B cell (primary cell): ENCODE measurements at regions not wholly inside any gene's neighbourhood (a gene's known extent, or its start where the extent isn't known, plus 50 kb on each side); places are given as distances from the start of the nearest gene placed in this dataset.
"Not testable (repeated sequence)": the region's sequence is repeated elsewhere in the genome, so short reads cannot be mapped to it uniquely, and the experiment has no call there.

ENCODE experiments used
- ATAC-seq: fragments of 200-7000 bp; cut with Tn5 transposase; one replicate; pipeline ENCODE4 v1.10.0; 2021; ENCODE audit warnings: low read depth, mild to moderate bottlenecking, moderate number of reproducible peaks, moderate library complexity
- CTCF ChIA-PET: fragments of 350-600 bp; sonication (Branson Sonifier 250); formaldehyde crosslinking; loops from one replicate; lab custom pipeline; 2021; ENCODE audit warnings: antibody characterized with exemption, inconsistent platforms; lab: Charles Lee
- POLR2A ChIA-PET: fragments of 350-600 bp; sonication (Branson Sonifier 250); formaldehyde crosslinking; loops from one replicate; lab custom pipeline; 2021; ENCODE audit warnings: antibody characterized with exemption; lab: Charles Lee
- DNase-seq: peaks from one replicate; pipeline ENCODE4 v3.0.0; 2013
- H2AFZ ChIP-seq: 2 replicates; pipeline ENCODE4 v1.6.1; 2012; ENCODE audit warnings: mild to moderate bottlenecking, low read depth, low read length; ENCODE audit not compliant: insufficient read depth, poor library complexity, severe bottlenecking
- H3K27ac ChIP-seq, 2 donors: 1 replicate in 1 of 2; 2 replicates in 1 of 2; pipeline ENCODE4 v1.5.1; 2012 to 2013; ENCODE audit warnings: low read length in 2 of 2, mild to moderate bottlenecking in 2 of 2, moderate library complexity in 1 of 2
- H3K27me3 ChIP-seq, 4 experiments: fragments of 200-600 bp in 1 of 4; sonication (generic) in 1 of 4; replicated peaks in 1 of 4; 1 replicate in 2 of 4; 2 replicates in 2 of 4; pipeline versions ENCODE4 v1.6.1 to v1.7.0; 2013 to 2016; ENCODE audit warnings: low read length in 3 of 4, mild to moderate bottlenecking in 2 of 4, mixed read lengths in 1 of 4, moderate library complexity in 1 of 4; ENCODE audit not compliant: insufficient read depth in 4 of 4, control insufficient read depth in 3 of 4; ENCODE audit errors: control extremely low read depth in 1 of 4
- H3K36me3 ChIP-seq, 2 experiments: replicated peaks in 1 of 2; 1 replicate in 1 of 2; 2 replicates in 1 of 2; pipeline versions ENCODE4 v1.6.1 to v1.7.1; 2013; ENCODE audit warnings: low read length in 1 of 2; ENCODE audit not compliant: insufficient read depth in 2 of 2, control insufficient read depth in 1 of 2; ENCODE audit errors: control extremely low read depth in 1 of 2, extremely low read depth in 1 of 2
- H3K4me1 ChIP-seq, 2 donors: fragments of 200-600 bp in 1 of 2; sonication (generic) in 1 of 2; 1 replicate in 1 of 2; 2 replicates in 1 of 2; pipeline versions ENCODE4 v1.5.1 to v1.6.1; 2013 to 2017; ENCODE audit warnings: low read length in 2 of 2; ENCODE audit not compliant: control insufficient read depth in 2 of 2, insufficient read depth in 2 of 2
- H3K4me2 ChIP-seq: replicated peaks from 2 replicates; pipeline ENCODE3; 2012; ENCODE audit warnings: mild to moderate bottlenecking, low read depth, low read length; ENCODE audit not compliant: poor library complexity, severe bottlenecking
- H3K4me3 ChIP-seq, 5 experiments: fragments of 200-600 bp in 1 of 5; sonication (generic) in 1 of 5; 1 replicate in 3 of 5; 2 replicates in 2 of 5; pipeline versions ENCODE4 v1.5.1 to v1.7.0; 2011 to 2016; ENCODE audit warnings: low read length in 4 of 5, mild to moderate bottlenecking in 4 of 5, low read depth in 2 of 5, control low read depth in 1 of 5, moderate library complexity in 1 of 5; ENCODE audit not compliant: insufficient read depth in 1 of 5; ENCODE audit errors: control extremely low read depth in 1 of 5, extremely low read depth in 1 of 5
- H3K79me2 ChIP-seq: fragments of 200-600 bp; sonication (generic); one replicate; pipeline ENCODE4 v1.6.0; 2016; ENCODE audit warnings: low read length; ENCODE audit not compliant: control insufficient read depth, insufficient read depth
- H3K9ac ChIP-seq: fragments of 200-600 bp; sonication (generic); 2 replicates; pipeline ENCODE4 v1.6.1; 2017; ENCODE audit warnings: mild to moderate bottlenecking, low read length, moderate library complexity
- H3K9me3 ChIP-seq, 3 donors: one replicate each; pipeline versions ENCODE4 v1.6.1 to v1.7.1; 2013; ENCODE audit warnings: low read length in 2 of 3; ENCODE audit not compliant: control insufficient read depth in 2 of 3, insufficient read depth in 1 of 3; ENCODE audit errors: control extremely low read depth in 1 of 3
- H4K20me1 ChIP-seq: 2 replicates; pipeline ENCODE4 v1.6.0; 2012; ENCODE audit warnings: mild to moderate bottlenecking, low read length; ENCODE audit not compliant: insufficient read depth, control insufficient read depth, poor library complexity, severe bottlenecking
- H3K27ac Mint-ChIP-seq: one replicate; pipeline ENCODE4 v1.8.0; 2021; ENCODE audit warnings: mixed read lengths
- H3K27me3 Mint-ChIP-seq: one replicate; pipeline ENCODE4 v1.8.0; 2021; ENCODE audit warnings: mixed read lengths
- H3K4me1 Mint-ChIP-seq: one replicate; pipeline ENCODE4 v1.8.0; 2021; ENCODE audit warnings: mixed read lengths
- H3K4me3 Mint-ChIP-seq: one replicate; pipeline ENCODE4 v1.8.0; 2021; ENCODE audit warnings: mixed read lengths
- H3K9me3 Mint-ChIP-seq: one replicate; pipeline ENCODE4 v1.8.0; 2022; ENCODE audit warnings: mixed read lengths; ENCODE audit not compliant: insufficient read depth
- WGBS: methylation state at CpG from one replicate; pipeline ENCODE4 v1.1.5; 2013; ENCODE audit warnings: missing lambda C conversion rate; ENCODE audit not compliant: insufficient coverage; 5-methylcytosine and 5-hydroxymethylcytosine counted together
- intact Hi-C: fragments of 100-400 bp; cut with micrococcal nuclease; formaldehyde crosslinking; loops from one replicate; pipeline ENCODE4 v1.10.0; 2022

GRCh38 chr5:62250085-62250484 is 55.9 kb upstream of the KIF2A start:
- 80% methylated on average over 1 of the region's 3 CpGs for WGBS
- H3K4me3 Mint-ChIP-seq, intact Hi-C loops, H3K4me1 ChIP-seq, H3K4me1 Mint-ChIP-seq, H4K20me1 ChIP-seq, H3K27ac ChIP-seq, H3K4me2 ChIP-seq, CTCF ChIA-PET, H3K9me3 ChIP-seq, H3K27ac Mint-ChIP-seq, DNase-seq, H3K27me3 ChIP-seq, H3K4me3 ChIP-seq, H3K27me3 Mint-ChIP-seq, H2AFZ ChIP-seq, H3K9me3 Mint-ChIP-seq, H3K79me2 ChIP-seq, H3K36me3 ChIP-seq, ATAC-seq, H3K9ac ChIP-seq: not testable (repeated sequence)
- POLR2A ChIA-PET, result interaction anchor here (0.6 kb wide), 1 partner anchor 26 kb away, joined by 3 read pairs; no protein-coding TSS in a partner anchor

- H3K27me3 Mint-ChIP-seq, H3K4me1 ChIP-seq, H4K20me1 ChIP-seq, H2AFZ ChIP-seq, intact Hi-C loops, H3K27ac ChIP-seq, DNase-seq, CTCF ChIA-PET, H3K4me3 Mint-ChIP-seq, H3K27me3 ChIP-seq, H3K9ac ChIP-seq, H3K9me3 ChIP-seq, H3K4me3 ChIP-seq, POLR2A ChIA-PET, H3K9me3 Mint-ChIP-seq, H3K36me3 ChIP-seq, H3K4me2 ChIP-seq, H3K79me2 ChIP-seq, H3K4me1 Mint-ChIP-seq, H3K27ac Mint-ChIP-seq, ATAC-seq: not testable (repeated sequence)
- no CpG with 5 or more reads among the region's 4 CpGs for WGBS
These were observed 55.1 kb upstream of the KIF2A start for GRCh38 chr5:62250919-62251318.

- CTCF ChIA-PET, H3K27ac Mint-ChIP-seq, H3K79me2 ChIP-seq, H3K4me1 ChIP-seq, H3K4me3 Mint-ChIP-seq, H3K27me3 ChIP-seq, DNase-seq, intact Hi-C loops, ATAC-seq, H3K27me3 Mint-ChIP-seq, H3K9ac ChIP-seq, H3K36me3 ChIP-seq, H3K9me3 ChIP-seq, H3K9me3 Mint-ChIP-seq, H2AFZ ChIP-seq, H4K20me1 ChIP-seq, H3K4me2 ChIP-seq, POLR2A ChIA-PET, H3K27ac ChIP-seq, H3K4me3 ChIP-seq: not testable (repeated sequence)
- H3K4me1 Mint-ChIP-seq, result peaks cover 11% of the 10 kb centered on the region
- 100% methylated on average over 2 of the region's 2 CpGs for WGBS
These were observed 53.5 kb upstream of the KIF2A start for GRCh38 chr5:62252519-62252918.

GRCh38 chr5:62255551-62255950 is 50.5 kb upstream of the KIF2A start:
- not testable (repeated sequence) for H3K4me3 ChIP-seq

More at GRCh38 chr5:62255551-62255950, 50.5 kb upstream of the KIF2A start:
- H3K27ac Mint-ChIP-seq, POLR2A ChIA-PET, intact Hi-C loops, H3K9me3 ChIP-seq, H3K27ac ChIP-seq, H3K4me3 Mint-ChIP-seq, H3K36me3 ChIP-seq, H3K27me3 Mint-ChIP-seq, H2AFZ ChIP-seq, H3K9me3 Mint-ChIP-seq, H3K27me3 ChIP-seq, ATAC-seq, H3K9ac ChIP-seq, H4K20me1 ChIP-seq, DNase-seq, H3K4me1 ChIP-seq, H3K79me2 ChIP-seq, H3K4me2 ChIP-seq: not testable (repeated sequence)
- WGBS, result no CpG with 5 or more reads among the region's 1 CpG
- CTCF ChIA-PET, result interaction anchor here (0.6 kb wide), 1 partner anchor 207 kb away, joined by 3 read pairs; no protein-coding TSS in a partner anchor
- peaks cover 11% of the 10 kb centered on the region for H3K4me1 Mint-ChIP-seq
